ENCODE measurements at regions not wholly inside any gene's neighbourhood (a gene's known extent, or its start where the extent isn't known, plus 50 kb on each side); places are given as distances from the start of the nearest gene placed in this dataset.

- no peak overlapping the region for H3K4me3 ChIP-seq (ENCODE audit: low read depth, poor library complexity, severe bottlenecking)
- intact Hi-C loops (cut with DNase I; ENCODE audit: low total_unique reads) = no loop called here
- WGBS, 2 donors = 73 to 74% methylated on average over 3 of the region's 3 CpGs
- TF ChIP-seq POLR2A (IDR thresholded peaks at IDR 0.05) (no peak), CTCF (IDR thresholded peaks at IDR 0.05) (no peak)
- DNase-seq (ENCODE audit: low spot score in 2 of 2) = peak in 1 of 2 donors; percentile 37
These were observed 71.2 kb upstream of the AFF3 start for GRCh38 chr2:100213595-100213994.

- whole genome bisulfite sequencing, 2 donors = 82 to 89% methylated on average over 3 of the region's 3 CpGs
These were observed 70.5 kb upstream of the AFF3 start for GRCh38 chr2:100212850-100213249.

GRCh38 chr2:100211521-100211920 is 69.1 kb upstream of the AFF3 start:
- intact Hi-C loops (cut with DNase I; ENCODE audit: low total_unique reads) = no loop called here
- TF ChIP-seq CTCF (IDR thresholded peaks at IDR 0.05) (no peak), POLR2A (IDR thresholded peaks at IDR 0.05) (no peak)
- H3K4me3 ChIP-seq (ENCODE audit: low read depth, poor library complexity, severe bottlenecking) = no peak overlapping the region
- 90 to 98% methylated on average over 3 of the region's 3 CpGs for WGBS, 2 donors
- peak in 1 of 2 donors; percentile 39 for DNase-seq (ENCODE audit: low spot score in 2 of 2)

More at GRCh38 chr2:100212850-100213249, 70.5 kb upstream of the AFF3 start:
- TF ChIP-seq POLR2A (IDR thresholded peaks at IDR 0.05) (no peak), CTCF (IDR thresholded peaks at IDR 0.05) (no peak)
- no peak overlapping the region for H3K4me3 ChIP-seq (ENCODE audit: low read depth, poor library complexity, severe bottlenecking)
- intact Hi-C loops (cut with DNase I; ENCODE audit: low total_unique reads) = no loop called here
- peak in 1 of 2 donors; percentile 36 for DNase-seq (ENCODE audit: low spot score in 2 of 2)

GRCh38 chr2:100208141-100208770 is 65.9 kb upstream of the AFF3 start:
- DNase-seq (ENCODE audit: low spot score in 2 of 2) = peak in 1 of 2 donors; percentile 77
- intact Hi-C loops (cut with DNase I; ENCODE audit: low total_unique reads) = no loop called here
- WGBS, 2 donors = 74 to 81% methylated on average over 13 of the region's 13 CpGs

GRCh38 chr2:100207411-100207885 is 65.1 kb upstream of the AFF3 start:
- no peak overlapping the region for H3K4me3 ChIP-seq (ENCODE audit: low read depth, poor library complexity, severe bottlenecking)
- WGBS, 2 donors = 71 to 80% methylated on average over 6 of the region's 6 CpGs
- intact Hi-C loops (cut with DNase I; ENCODE audit: low total_unique reads) = no loop called here
- TF ChIP-seq POLR2A (IDR thresholded peaks at IDR 0.05) = no peak
- no peak for TF ChIP-seq CTCF (IDR thresholded peaks at IDR 0.05)
- DNase-seq (ENCODE audit: low spot score in 2 of 2) = peak in 1 of 2 donors; percentile 76

More at GRCh38 chr2:100208141-100208770, 65.9 kb upstream of the AFF3 start:
- TF ChIP-seq CTCF (IDR thresholded peaks at IDR 0.05) (no peak), POLR2A (IDR thresholded peaks at IDR 0.05) (no peak)
- H3K4me3 ChIP-seq (ENCODE audit: low read depth, poor library complexity, severe bottlenecking) = no peak overlapping the region
